ENCODE measurements at regions not wholly inside any gene's neighbourhood (a gene's known extent, or its start where the extent isn't known, plus 50 kb on each side); places are given as distances from the start of the nearest gene placed in this dataset.
"Not testable (repeated sequence)": the region's sequence is repeated elsewhere in the genome, so short reads cannot be mapped to it uniquely, and the experiment has no call there.

DNA sequence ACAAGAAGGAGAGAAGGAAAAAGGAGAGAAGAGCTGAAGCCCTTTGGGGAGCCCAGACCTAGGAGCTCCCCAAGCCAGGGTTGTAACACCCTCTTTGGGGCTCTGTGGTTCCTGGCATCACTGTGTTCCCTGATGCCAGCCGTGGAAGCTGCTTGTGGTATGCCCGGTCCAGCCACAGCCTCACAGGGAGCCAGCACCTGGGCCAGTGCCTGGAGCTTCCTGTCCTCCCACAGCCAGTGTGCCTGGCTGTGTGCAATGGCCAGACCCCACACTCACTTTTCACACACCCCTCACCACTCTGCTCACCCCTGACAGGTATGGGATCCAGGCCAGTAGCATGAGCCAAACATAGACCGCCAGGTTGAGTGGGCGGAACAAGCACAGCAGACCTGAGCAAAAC is 834.7 kb downstream of the FLRT2 start:
- H3K4me1 Mint-ChIP-seq, result no peaks in the 10 kb centered on the region

DNA sequence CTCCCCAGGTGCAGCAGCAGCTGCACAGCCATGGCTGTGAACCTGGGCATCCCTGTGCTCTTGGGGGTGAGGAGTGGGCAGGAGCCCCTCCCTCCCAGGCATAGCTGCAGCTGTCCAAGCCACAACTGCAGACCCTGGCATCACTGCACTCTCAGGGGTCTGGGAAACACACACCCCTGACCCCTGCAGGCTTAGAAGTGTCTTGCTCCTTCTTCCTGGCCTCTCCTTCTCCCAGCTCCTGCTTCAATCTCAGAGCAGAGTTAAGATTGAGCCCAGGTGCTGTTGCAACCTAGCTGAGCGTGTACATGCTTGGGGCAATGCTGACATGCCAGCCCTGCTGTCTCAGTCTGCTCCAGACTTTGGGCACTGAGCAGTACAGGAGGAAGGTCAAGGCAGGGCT is 833.6 kb downstream of the FLRT2 start:
- no peak for ATAC-seq
- DNase-seq, result no peak
- no peak overlapping the region for H3K27ac Mint-ChIP-seq

More for the DNA sequence above, 834.7 kb downstream of the FLRT2 start:
- H3K9me3 Mint-ChIP-seq (ENCODE audit: low read depth), result no peaks in the 10 kb centered on the region
- H3K36me3 Mint-ChIP-seq (ENCODE audit: low read depth), result no peaks in the 10 kb centered on the region
- intact Hi-C loops (cut with DNase I, micrococcal nuclease), result no loop called here
- ATAC-seq (no peak), DNase-seq (no peak)
- no peak overlapping the region for H3K27ac Mint-ChIP-seq
- ChIA-PET CTCF (no interaction called here), POLR2A (no interaction called here)
- no peak overlapping the region for H3K4me3 Mint-ChIP-seq
- no peaks in the 10 kb centered on the region for H3K27me3 Mint-ChIP-seq

DNA sequence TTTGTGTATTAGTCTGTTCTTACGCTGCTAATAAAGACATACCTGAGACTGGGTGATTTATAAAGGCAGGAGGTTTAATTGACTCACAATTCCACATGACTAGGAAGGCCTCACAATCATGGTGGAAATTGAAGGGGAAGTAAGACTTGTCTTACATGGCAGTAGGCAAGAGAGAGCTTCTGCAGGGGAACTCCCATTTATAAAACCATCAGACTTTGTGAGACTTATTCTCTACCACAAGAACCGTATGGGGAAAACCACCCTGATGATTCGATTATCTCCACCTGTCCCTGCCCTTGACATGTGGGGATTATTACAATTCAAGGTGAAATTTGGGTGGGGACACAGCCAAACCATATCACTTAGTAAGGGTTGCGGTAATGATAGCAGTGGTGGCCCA is 833.1 kb downstream of the FLRT2 start:
- CTCF ChIA-PET, result no interaction called here
- Mint-ChIP-seq H3K27me3 (no peaks in the 10 kb centered on the region), H3K4me1 (no peaks in the 10 kb centered on the region), H3K27ac (no peak overlapping the region), H3K4me3 (no peak overlapping the region), H3K9me3 (ENCODE audit: low read depth) (no peaks in the 10 kb centered on the region), H3K36me3 (ENCODE audit: low read depth) (no peaks in the 10 kb centered on the region)
- DNase-seq (no peak), ATAC-seq (no peak)
- intact Hi-C loops (cut with DNase I, micrococcal nuclease), result no loop called here
- POLR2A ChIA-PET, result no interaction called here

More for the DNA sequence above, 833.6 kb downstream of the FLRT2 start:
- H3K9me3 Mint-ChIP-seq (ENCODE audit: low read depth), result no peaks in the 10 kb centered on the region
- intact Hi-C loops (cut with DNase I, micrococcal nuclease), result no loop called here
- H3K4me1 Mint-ChIP-seq, result no peaks in the 10 kb centered on the region
- no peak overlapping the region for H3K4me3 Mint-ChIP-seq
- ChIA-PET POLR2A (interaction anchor here (0.5 kb wide), 1 partner anchor 138 kb away, joined by 3 read pairs; no protein-coding TSS in a partner anchor), CTCF (no interaction called here)
- H3K36me3 Mint-ChIP-seq (ENCODE audit: low read depth), result no peaks in the 10 kb centered on the region
- no peaks in the 10 kb centered on the region for H3K27me3 Mint-ChIP-seq

DNA sequence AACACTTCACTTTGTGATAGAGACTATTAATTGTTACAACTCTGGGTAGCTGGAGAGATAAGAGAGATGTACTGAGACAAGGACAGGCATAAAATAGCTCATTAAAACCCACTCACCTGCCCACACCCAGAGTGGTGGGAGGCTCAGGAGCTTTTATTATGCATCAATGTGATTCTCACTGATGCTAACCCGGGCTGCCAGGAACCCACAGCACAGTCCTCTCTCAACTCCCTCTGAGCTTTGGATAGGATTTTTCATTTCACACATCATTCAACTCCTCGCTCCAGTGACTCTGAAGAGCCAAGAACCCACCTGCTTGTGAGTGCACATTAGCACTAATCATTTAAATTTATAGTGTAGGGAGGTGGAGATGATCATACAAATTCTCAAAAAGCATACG is 827.9 kb downstream of the FLRT2 start:
- ChIA-PET POLR2A (no interaction called here), CTCF (no interaction called here)
- no peak overlapping the region for H3K27ac Mint-ChIP-seq
- DNase-seq (no peak), ATAC-seq (no peak)
- no peaks in the 10 kb centered on the region for H3K4me1 Mint-ChIP-seq
- no peaks in the 10 kb centered on the region for H3K9me3 Mint-ChIP-seq (ENCODE audit: low read depth)
- intact Hi-C loops (cut with DNase I, micrococcal nuclease), result no loop called here
- H3K36me3 Mint-ChIP-seq (ENCODE audit: low read depth), result no peaks in the 10 kb centered on the region
- H3K4me3 Mint-ChIP-seq, result no peak overlapping the region
- no peaks in the 10 kb centered on the region for H3K27me3 Mint-ChIP-seq

DNA sequence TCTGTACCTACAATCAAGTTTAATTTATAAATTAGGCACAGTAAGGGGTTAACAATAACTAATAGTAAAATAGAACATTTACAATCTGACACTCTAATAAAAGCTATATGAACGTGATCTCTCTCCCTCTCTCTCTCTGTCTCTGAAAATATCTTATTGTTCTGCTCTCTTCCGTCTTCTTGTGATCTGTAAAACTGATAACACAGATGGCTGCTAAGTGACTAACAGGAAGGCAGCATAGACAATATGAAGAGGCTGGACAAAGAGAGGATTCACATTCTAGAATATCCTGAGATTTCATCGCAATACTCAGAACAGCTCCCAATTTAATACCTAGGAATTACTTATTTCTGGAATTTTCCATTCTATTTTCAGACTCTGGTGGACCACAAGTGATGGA is 827.2 kb downstream of the FLRT2 start:
- ATAC-seq, result no peak
- H3K9me3 Mint-ChIP-seq (ENCODE audit: low read depth), result no peaks in the 10 kb centered on the region
- intact Hi-C loops (cut with DNase I, micrococcal nuclease), result no loop called here
- no peaks in the 10 kb centered on the region for H3K27me3 Mint-ChIP-seq
- H3K27ac Mint-ChIP-seq, result no peak overlapping the region
- ChIA-PET POLR2A (no interaction called here), CTCF (no interaction called here)
- H3K4me1 Mint-ChIP-seq, result no peaks in the 10 kb centered on the region
- DNase-seq, result no peak
- H3K36me3 Mint-ChIP-seq (ENCODE audit: low read depth), result no peaks in the 10 kb centered on the region
- no peak overlapping the region for H3K4me3 Mint-ChIP-seq

DNA sequence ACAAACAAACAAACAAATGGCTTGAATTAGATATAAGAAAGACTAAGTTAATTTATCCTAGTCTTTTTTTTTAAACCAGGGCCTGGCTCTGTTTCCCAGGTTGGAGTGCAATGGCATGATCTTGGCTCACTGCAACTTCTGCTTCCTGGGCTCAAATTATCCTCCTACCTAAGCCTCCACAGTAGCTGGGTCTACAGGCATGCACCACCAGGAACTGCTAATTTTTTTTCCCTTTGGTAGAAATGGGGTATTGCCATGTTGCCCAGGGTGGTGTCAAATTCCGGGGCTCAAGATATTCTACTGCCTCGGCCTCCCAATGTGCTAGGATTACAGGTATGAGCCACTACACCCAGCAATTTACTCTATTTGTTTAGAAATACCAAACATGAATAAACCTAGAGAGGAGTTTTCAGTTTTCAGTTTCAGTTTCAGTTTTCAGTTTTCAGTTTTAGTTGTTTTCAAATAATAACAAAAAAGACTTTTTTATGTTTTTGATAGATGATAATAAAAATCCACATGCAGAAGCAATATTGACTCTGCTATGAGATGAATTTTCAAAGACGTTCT is 817.0 kb downstream of the FLRT2 start:
- no peaks in the 10 kb centered on the region for H3K36me3 Mint-ChIP-seq (ENCODE audit: low read depth)

DNA sequence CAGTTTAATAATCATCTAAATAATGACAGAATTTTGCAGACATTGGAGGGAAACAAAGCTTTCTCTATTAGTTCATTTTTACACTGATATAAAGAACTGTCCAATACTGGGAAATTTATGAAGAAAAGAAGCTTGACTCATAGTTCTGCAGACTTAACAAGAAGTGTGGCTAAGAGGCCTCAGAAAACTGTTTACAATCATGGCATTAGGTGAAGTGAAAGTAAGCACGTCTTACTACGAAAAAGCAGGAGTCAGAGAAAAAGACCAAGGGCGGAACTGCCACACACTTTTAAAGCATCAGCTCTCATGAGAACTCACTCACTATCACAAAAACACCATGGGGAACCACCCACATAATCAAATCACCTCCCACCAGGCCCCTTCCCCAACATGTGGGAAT is 804.4 kb downstream of the FLRT2 start:
- no peaks in the 10 kb centered on the region for H3K36me3 Mint-ChIP-seq (ENCODE audit: low read depth)
- POLR2A ChIA-PET, result no interaction called here
- no peaks in the 10 kb centered on the region for H3K9me3 Mint-ChIP-seq (ENCODE audit: low read depth)
- no peak overlapping the region for H3K4me3 Mint-ChIP-seq
- H3K27ac Mint-ChIP-seq, result no peak overlapping the region
- intact Hi-C loops (cut with DNase I, micrococcal nuclease), result loop anchor here in 1 of 2 experiments (5.0 kb wide), 1 partner anchor 458 kb away; no protein-coding TSS in a partner anchor
- no peaks in the 10 kb centered on the region for H3K4me1 Mint-ChIP-seq
- no peaks in the 10 kb centered on the region for H3K27me3 Mint-ChIP-seq
- DNase-seq (no peak), ATAC-seq (no peak)
- CTCF ChIA-PET, result interaction anchor here (0.6 kb wide), 1 partner anchor 931 kb away, joined by 3 read pairs; no protein-coding TSS in a partner anchor

More for the DNA sequence above, 817.0 kb downstream of the FLRT2 start:
- CTCF ChIA-PET, result no interaction called here
- ATAC-seq (no peak), DNase-seq (no peak)
- H3K27ac Mint-ChIP-seq, result no peak overlapping the region
- peaks cover 2% of the 10 kb centered on the region for H3K9me3 Mint-ChIP-seq (ENCODE audit: low read depth)
- H3K27me3 Mint-ChIP-seq, result no peaks in the 10 kb centered on the region
- no peak overlapping the region for H3K4me3 Mint-ChIP-seq
- POLR2A ChIA-PET, result no interaction called here
- intact Hi-C loops (cut with DNase I, micrococcal nuclease), result no loop called here
- H3K4me1 Mint-ChIP-seq, result peaks cover 5% of the 10 kb centered on the region

DNA sequence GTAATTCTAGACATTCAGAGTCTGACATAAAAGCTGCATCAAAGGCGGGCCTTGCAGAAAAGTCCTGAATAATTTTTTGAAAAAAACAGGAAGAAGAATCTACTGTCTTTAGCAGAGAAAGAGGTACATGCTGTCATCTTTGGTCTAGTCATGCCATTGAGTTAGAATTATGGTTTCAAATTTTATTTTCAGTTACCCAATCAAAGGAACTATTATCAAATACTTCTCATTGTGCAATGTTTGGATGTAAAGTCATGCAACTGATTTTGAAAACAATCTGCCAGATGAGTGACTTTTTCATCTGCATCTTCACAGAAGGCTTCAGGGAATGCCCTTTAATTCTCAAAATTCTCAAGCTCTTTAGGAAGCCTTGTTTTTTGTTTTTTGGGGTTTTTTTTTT is 803.5 kb downstream of the FLRT2 start:
- no peak overlapping the region for H3K4me3 Mint-ChIP-seq
- H3K9me3 Mint-ChIP-seq (ENCODE audit: low read depth), result no peaks in the 10 kb centered on the region
- H3K27me3 Mint-ChIP-seq, result no peaks in the 10 kb centered on the region
- DNase-seq, result no peak
- H3K36me3 Mint-ChIP-seq (ENCODE audit: low read depth), result no peaks in the 10 kb centered on the region
- intact Hi-C loops (cut with DNase I, micrococcal nuclease), result loop anchor here in 1 of 2 experiments (5.0 kb wide), 1 partner anchor 459 kb away; no protein-coding TSS in a partner anchor
- no peak overlapping the region for H3K27ac Mint-ChIP-seq
- no peaks in the 10 kb centered on the region for H3K4me1 Mint-ChIP-seq
- ChIA-PET CTCF (no interaction called here), POLR2A (no interaction called here)
- ATAC-seq, result no peak

DNA sequence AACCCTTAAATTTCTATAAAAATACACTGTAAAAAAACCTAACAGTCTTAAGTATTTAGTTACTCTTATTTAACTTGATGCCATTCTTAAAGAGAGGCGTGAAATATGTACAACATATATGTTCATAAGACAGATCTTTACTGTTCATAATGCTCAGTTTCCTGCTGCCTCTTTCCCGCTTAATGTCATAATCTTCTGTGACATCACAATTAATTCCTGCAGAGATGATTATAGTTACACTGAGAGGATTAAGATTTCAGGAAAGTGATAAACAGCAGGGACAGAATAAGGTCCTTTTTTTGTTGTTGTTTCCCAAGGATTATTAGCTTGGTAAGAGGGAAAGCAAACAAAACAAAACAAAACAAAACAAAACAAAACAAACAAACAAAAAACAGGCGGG is 801.4 kb downstream of the FLRT2 start:
- no peak overlapping the region for H3K27ac Mint-ChIP-seq
- ChIA-PET POLR2A (interaction anchor here (0.6 kb wide), 1 partner anchor 49 kb away, joined by 4 read pairs; no protein-coding TSS in a partner anchor), CTCF (interaction anchor here (1.1 kb wide), 1 partner anchor 463 kb away, joined by 3 read pairs; no protein-coding TSS in a partner anchor)
- H3K9me3 Mint-ChIP-seq (ENCODE audit: low read depth), result no peaks in the 10 kb centered on the region
- DNase-seq, result no peak
- no peak overlapping the region for H3K4me3 Mint-ChIP-seq
- H3K4me1 Mint-ChIP-seq, result no peaks in the 10 kb centered on the region
- H3K36me3 Mint-ChIP-seq (ENCODE audit: low read depth), result no peaks in the 10 kb centered on the region
- no peaks in the 10 kb centered on the region for H3K27me3 Mint-ChIP-seq
- ATAC-seq, result no peak
- intact Hi-C loops (cut with DNase I, micrococcal nuclease), result loop anchor here in 1 of 2 experiments (5.0 kb wide), 1 partner anchor 461 kb away; no protein-coding TSS in a partner anchor

DNA sequence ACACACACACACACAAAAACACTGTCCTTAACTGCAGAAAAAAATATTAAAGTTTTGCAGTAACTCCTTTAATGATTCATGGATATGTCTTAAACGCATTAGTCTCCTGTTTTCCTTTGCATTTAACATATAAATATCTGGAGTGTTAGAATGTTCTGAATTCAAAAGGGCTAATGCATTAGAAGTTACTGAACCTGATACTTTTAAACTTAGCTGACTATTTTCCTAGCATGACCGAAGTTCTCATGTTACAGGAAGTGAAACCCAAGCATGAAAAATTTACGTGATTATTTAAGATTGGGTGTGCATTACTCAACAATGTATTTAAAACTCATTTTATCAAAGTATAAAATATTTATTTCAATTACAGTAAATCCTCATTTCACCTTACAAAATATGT is 791.2 kb downstream of the FLRT2 start:
- POLR2A ChIA-PET, result no interaction called here
- no peaks in the 10 kb centered on the region for H3K27me3 Mint-ChIP-seq
- no peak for ATAC-seq
- H3K9me3 Mint-ChIP-seq (ENCODE audit: low read depth), result peaks cover 10% of the 10 kb centered on the region
- H3K36me3 Mint-ChIP-seq (ENCODE audit: low read depth), result no peaks in the 10 kb centered on the region
- no peak for DNase-seq
- H3K4me3 Mint-ChIP-seq, result no peak overlapping the region
- no peaks in the 10 kb centered on the region for H3K4me1 Mint-ChIP-seq
- intact Hi-C loops (cut with DNase I, micrococcal nuclease), result no loop called here
- CTCF ChIA-PET, result no interaction called here
- no peak overlapping the region for H3K27ac Mint-ChIP-seq

DNA sequence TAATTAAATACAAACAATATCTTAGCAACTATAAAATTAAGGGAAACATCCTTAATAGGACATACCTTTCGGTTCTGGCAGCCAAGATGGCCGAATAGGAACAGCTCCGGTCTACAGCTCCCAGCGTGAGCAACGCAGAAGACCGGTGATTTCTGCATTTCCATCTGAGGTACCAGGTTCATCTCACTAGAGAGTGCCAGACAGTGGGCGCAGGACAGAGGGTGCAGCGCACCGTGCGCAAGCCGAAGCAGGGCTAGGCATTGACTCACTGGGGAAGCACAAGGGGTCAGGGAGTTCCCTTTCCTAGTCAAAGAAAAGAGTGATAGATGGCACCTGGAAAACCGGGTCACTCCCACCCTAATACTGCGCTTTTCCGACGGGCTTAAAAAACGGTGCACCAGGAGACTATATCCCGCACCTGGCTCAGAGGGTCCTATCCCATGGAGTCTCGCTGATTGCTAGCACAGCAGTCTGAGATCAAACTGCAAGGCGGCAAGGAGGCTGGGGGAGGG is 782.3 kb downstream of the FLRT2 start:
- CTCF ChIA-PET; ATAC-seq; H3K9me3 Mint-ChIP-seq (ENCODE audit: low read depth); H3K36me3 Mint-ChIP-seq (ENCODE audit: low read depth); H3K4me1 Mint-ChIP-seq; POLR2A ChIA-PET; intact Hi-C loops (cut with DNase I, micrococcal nuclease); H3K27ac Mint-ChIP-seq; H3K4me3 Mint-ChIP-seq; H3K27me3 Mint-ChIP-seq; DNase-seq: not testable (repeated sequence)

DNA sequence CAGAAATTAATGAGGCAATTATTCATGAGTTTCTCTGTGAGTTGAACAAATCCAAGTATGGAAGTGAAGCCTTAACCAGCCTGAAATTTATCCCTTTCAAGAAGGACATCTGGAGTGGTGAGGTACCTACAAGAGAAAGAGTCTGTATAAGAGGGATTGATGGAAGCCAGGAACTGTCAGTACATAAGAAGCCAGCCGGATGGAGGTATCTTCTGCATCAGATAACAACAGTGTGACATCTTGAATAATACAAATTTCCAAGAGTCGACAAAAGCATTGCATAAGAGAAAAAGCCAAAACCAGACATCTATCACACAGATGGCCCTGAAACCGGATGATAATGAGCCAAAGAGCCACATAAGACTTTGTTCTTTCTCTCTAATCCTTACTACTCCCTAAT is 781.2 kb downstream of the FLRT2 start:
- Mint-ChIP-seq H3K4me1 (no peaks in the 10 kb centered on the region), H3K9me3 (ENCODE audit: low read depth) (no peaks in the 10 kb centered on the region), H3K4me3 (no peak overlapping the region), H3K27ac (no peak overlapping the region), H3K27me3 (no peaks in the 10 kb centered on the region), H3K36me3 (ENCODE audit: low read depth) (no peaks in the 10 kb centered on the region)
- DNase-seq (no peak), ATAC-seq (no peak)
- POLR2A ChIA-PET, result no interaction called here
- intact Hi-C loops (cut with DNase I, micrococcal nuclease), result no loop called here
- CTCF ChIA-PET, result no interaction called here
